Astrocyte (in vitro differentiated cells and primary cell): ENCODE measurements at regions not wholly inside any gene's neighbourhood (a gene's known extent, or its start where the extent isn't known, plus 50 kb on each side); places are given as distances from the start of the nearest gene placed in this dataset.

Experiments used
- DNase-seq: peaks from one replicate; pipeline ENCODE4 v3.0.0-alpha.2; 2010; ENCODE audit warnings: low read depth
- FAIRE-seq: peaks from 2 replicates; lab custom pipeline; 2011; peaks lifted over from hg19 to GRCh38; lab: Jason Lieb, UNC
- H2AFZ ChIP-seq: 2 replicates; pipeline ENCODE4 v1.6.0; 2012; ENCODE audit warnings: low read depth, low read length, inconsistent platforms
- H3K27ac ChIP-seq: 2 replicates; pipeline ENCODE4 v1.5.1; 2011; ENCODE audit warnings: low read depth, low read length, inconsistent platforms
- H3K27me3 ChIP-seq: 2 replicates; pipeline ENCODE4 v1.6.0; 2011; ENCODE audit warnings: low read length, inconsistent platforms; ENCODE audit not compliant: insufficient read depth
- H3K36me3 ChIP-seq: 2 replicates; pipeline ENCODE4 v1.5.1; 2011; ENCODE audit warnings: low read length, inconsistent platforms; ENCODE audit not compliant: insufficient read depth
- H3K4me1 ChIP-seq: 2 replicates; pipeline ENCODE4 v1.5.1; 2011; ENCODE audit warnings: low read length, inconsistent platforms; ENCODE audit not compliant: insufficient read depth
- H3K4me2 ChIP-seq: 2 replicates; pipeline ENCODE4 v1.6.0; 2012; ENCODE audit warnings: low read length, inconsistent platforms
- H3K4me3 ChIP-seq: 2 replicates; pipeline ENCODE4 v1.5.1; 2011; ENCODE audit warnings: low read depth, mild to moderate bottlenecking, low read length, inconsistent platforms; ENCODE audit not compliant: insufficient read depth
- H3K79me2 ChIP-seq: 2 replicates; pipeline ENCODE4 v1.6.0; 2012; ENCODE audit warnings: mild to moderate bottlenecking, low read length, inconsistent platforms; ENCODE audit not compliant: insufficient read depth
- H3K9ac ChIP-seq: 2 replicates; pipeline ENCODE4 v1.6.0; 2012; ENCODE audit warnings: mild to moderate bottlenecking, low read length, inconsistent platforms
- H3K9me3 ChIP-seq: 2 replicates; pipeline ENCODE4 v1.5.1; 2012; ENCODE audit warnings: low read depth, mild to moderate bottlenecking, low read length, inconsistent platforms; ENCODE audit not compliant: insufficient read depth
- H4K20me1 ChIP-seq: 2 replicates; pipeline ENCODE4 v1.6.0; 2012; ENCODE audit warnings: low read length, inconsistent platforms; ENCODE audit not compliant: insufficient read depth
- H3K27ac Mint-ChIP-seq: one replicate; pipeline ENCODE4 v1.8.0; 2021; ENCODE audit warnings: mild to moderate bottlenecking, mixed read lengths; ENCODE audit not compliant: unreplicated experiment
- H3K27me3 Mint-ChIP-seq: one replicate; pipeline ENCODE4 v1.8.0; 2021; ENCODE audit warnings: low read depth, mixed read lengths; ENCODE audit not compliant: unreplicated experiment
- H3K36me3 Mint-ChIP-seq: one replicate; pipeline ENCODE4 v1.8.0; 2021; ENCODE audit warnings: low read depth, mixed read lengths; ENCODE audit not compliant: unreplicated experiment
- H3K4me1 Mint-ChIP-seq: one replicate; pipeline ENCODE4 v1.8.0; 2021; ENCODE audit warnings: low read depth, mixed read lengths; ENCODE audit not compliant: unreplicated experiment
- H3K4me3 Mint-ChIP-seq: one replicate; pipeline ENCODE4 v1.8.0; 2021; ENCODE audit warnings: mild to moderate bottlenecking, moderate library complexity, mixed read lengths; ENCODE audit not compliant: unreplicated experiment
- H3K9me3 Mint-ChIP-seq: one replicate; pipeline ENCODE4 v1.8.0; 2021; ENCODE audit warnings: mild to moderate bottlenecking, mixed read lengths; ENCODE audit not compliant: unreplicated experiment
- EZH2 ChIP-seq: IDR thresholded peaks from 2 replicates; pipeline ENCODE4 v1.6.1; 2012; ENCODE audit warnings: mild to moderate bottlenecking, low read length, inconsistent platforms; ENCODE audit not compliant: insufficient read depth
- TF ChIP-seq, protein P1 (sequence below): IDR thresholded peaks from 2 replicates; pipeline ENCODE4 v1.5.1; 2011; ENCODE audit warnings: low read depth, mild to moderate bottlenecking, inconsistent platforms, low read length, moderate library complexity; ENCODE audit not compliant: insufficient read depth

- FAIRE-seq (peak; percentile 96), DNase-seq (peak; percentile 99)
- peak overlapping the region; percentile 80 for H3K9ac ChIP-seq
- peak overlapping the region; percentile 48 for H3K4me3 ChIP-seq
- H3K4me1 ChIP-seq: peaks cover 27% of the 10 kb centered on the region
- no peaks in the 10 kb centered on the region for H4K20me1 ChIP-seq
- H3K36me3 Mint-ChIP-seq: no peaks in the 10 kb centered on the region
- no peaks in the 10 kb centered on the region for H3K36me3 ChIP-seq
- H3K4me1 Mint-ChIP-seq: peaks cover 40% of the 10 kb centered on the region
- H3K79me2 ChIP-seq: no peaks in the 10 kb centered on the region
- peak overlapping the region; percentile 12 for H2AFZ ChIP-seq
- H3K9me3 ChIP-seq: no peaks in the 10 kb centered on the region
- TF ChIP-seq, protein P1, sequence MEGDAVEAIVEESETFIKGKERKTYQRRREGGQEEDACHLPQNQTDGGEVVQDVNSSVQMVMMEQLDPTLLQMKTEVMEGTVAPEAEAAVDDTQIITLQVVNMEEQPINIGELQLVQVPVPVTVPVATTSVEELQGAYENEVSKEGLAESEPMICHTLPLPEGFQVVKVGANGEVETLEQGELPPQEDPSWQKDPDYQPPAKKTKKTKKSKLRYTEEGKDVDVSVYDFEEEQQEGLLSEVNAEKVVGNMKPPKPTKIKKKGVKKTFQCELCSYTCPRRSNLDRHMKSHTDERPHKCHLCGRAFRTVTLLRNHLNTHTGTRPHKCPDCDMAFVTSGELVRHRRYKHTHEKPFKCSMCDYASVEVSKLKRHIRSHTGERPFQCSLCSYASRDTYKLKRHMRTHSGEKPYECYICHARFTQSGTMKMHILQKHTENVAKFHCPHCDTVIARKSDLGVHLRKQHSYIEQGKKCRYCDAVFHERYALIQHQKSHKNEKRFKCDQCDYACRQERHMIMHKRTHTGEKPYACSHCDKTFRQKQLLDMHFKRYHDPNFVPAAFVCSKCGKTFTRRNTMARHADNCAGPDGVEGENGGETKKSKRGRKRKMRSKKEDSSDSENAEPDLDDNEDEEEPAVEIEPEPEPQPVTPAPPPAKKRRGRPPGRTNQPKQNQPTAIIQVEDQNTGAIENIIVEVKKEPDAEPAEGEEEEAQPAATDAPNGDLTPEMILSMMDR: peak; percentile 51
- no peak for TF ChIP-seq EZH2
- peak overlapping the region; percentile 99 for H3K27ac Mint-ChIP-seq
- no peaks in the 10 kb centered on the region for H3K9me3 Mint-ChIP-seq
- peak overlapping the region; percentile 83 for H3K4me2 ChIP-seq
- peak overlapping the region; percentile 92 for H3K27ac ChIP-seq
- H3K27me3 ChIP-seq: no peaks in the 10 kb centered on the region
- H3K4me3 Mint-ChIP-seq: peak overlapping the region; percentile 37
- H3K27me3 Mint-ChIP-seq: no peaks in the 10 kb centered on the region
Measured at GRCh38 chr5:126354012-126354857, 69.0 kb upstream of the GRAMD2B start.

DNA sequence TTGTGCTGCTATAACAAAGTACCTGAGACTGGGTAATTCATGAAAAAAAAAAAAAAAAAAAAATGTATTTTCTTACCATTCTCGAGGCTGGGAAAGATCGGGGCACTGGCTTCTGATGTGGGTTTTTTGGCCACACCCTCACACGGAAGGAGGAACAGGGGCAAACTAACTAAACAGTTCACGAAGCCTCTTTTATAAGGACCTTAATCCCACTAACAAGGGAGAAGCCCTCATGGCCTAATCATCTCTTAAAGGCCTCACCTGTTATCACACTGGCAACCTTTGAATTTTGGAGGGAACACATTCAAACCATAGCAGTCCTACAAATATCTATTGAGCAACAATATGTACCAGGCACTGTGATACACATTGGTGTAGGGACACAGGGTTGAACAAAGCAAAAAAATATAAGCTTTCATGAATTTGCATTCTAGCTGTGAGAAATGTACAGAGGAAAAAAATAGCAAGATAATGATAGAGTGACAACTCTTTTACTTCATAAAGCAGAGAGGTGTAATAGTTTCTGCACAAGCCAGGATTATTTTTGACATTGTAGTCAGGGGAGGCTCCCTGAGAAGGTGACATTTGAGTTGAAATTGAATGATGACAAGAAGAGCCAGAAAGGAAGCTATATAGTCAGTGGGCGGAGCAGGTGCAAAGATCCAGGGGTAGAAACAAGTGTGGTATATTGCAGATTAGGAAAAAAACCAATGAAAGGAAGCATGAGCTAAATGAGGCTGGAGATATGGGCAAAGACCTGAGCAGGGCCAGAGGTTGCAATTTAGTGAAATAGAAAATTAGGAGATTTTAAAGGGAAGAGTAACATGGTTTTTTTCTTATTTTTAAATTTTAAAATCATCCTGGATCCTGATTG lies 68.1 kb upstream of the GRAMD2B start:
- no peak for FAIRE-seq
- H3K4me2 ChIP-seq: peak overlapping the region; percentile 83
- no peaks in the 10 kb centered on the region for H3K36me3 Mint-ChIP-seq

More for the DNA sequence above, 68.1 kb upstream of the GRAMD2B start:
- Mint-ChIP-seq H3K27me3 (no peaks in the 10 kb centered on the region), H3K27ac (peak overlapping the region; percentile 99), H3K4me3 (no peak overlapping the region), H3K9me3 (no peaks in the 10 kb centered on the region), H3K4me1 (peaks cover 48% of the 10 kb centered on the region)
- TF ChIP-seq EZH2: no peak
- TF ChIP-seq, protein P1: no peak
- Histone ChIP-seq H3K4me1 (peaks cover 27% of the 10 kb centered on the region), H3K79me2 (no peaks in the 10 kb centered on the region), H3K27ac (peak overlapping the region; percentile 92), H3K27me3 (no peaks in the 10 kb centered on the region), H2AFZ (peak overlapping the region; percentile 49), H3K36me3 (no peaks in the 10 kb centered on the region), H3K4me3 (no peak overlapping the region), H3K9me3 (no peaks in the 10 kb centered on the region), H3K9ac (peak overlapping the region; percentile 12), H4K20me1 (no peaks in the 10 kb centered on the region)
- DNase-seq: no peak
